ENCODE measurements at regions not wholly inside any gene's neighbourhood (a gene's known extent, or its start where the extent isn't known, plus 50 kb on each side); places are given as distances from the start of the nearest gene placed in this dataset.

GRCh38 chr6:76533661-76534060 lies 461.2 kb upstream of the IMPG1 start:
- TF ChIP-seq POLR2AphosphoS5 (IDR thresholded peaks at IDR 0.05; ENCODE audit: low read depth, low read length) (no peak), TAF1 (IDR thresholded peaks at IDR 0.05; ENCODE audit: borderline replicate concordance, low read depth, low read length) (no peak), POLR2A (IDR thresholded peaks at IDR 0.05; ENCODE audit: low read depth, low read length) (no peak)
